ENCODE measurements at regions not wholly inside any gene's neighbourhood (a gene's known extent, or its start where the extent isn't known, plus 50 kb on each side); places are given as distances from the start of the nearest gene placed in this dataset.
A peak's percentile ranks its signal among the peaks of the same experiment; 100 is the strongest.

DNA sequence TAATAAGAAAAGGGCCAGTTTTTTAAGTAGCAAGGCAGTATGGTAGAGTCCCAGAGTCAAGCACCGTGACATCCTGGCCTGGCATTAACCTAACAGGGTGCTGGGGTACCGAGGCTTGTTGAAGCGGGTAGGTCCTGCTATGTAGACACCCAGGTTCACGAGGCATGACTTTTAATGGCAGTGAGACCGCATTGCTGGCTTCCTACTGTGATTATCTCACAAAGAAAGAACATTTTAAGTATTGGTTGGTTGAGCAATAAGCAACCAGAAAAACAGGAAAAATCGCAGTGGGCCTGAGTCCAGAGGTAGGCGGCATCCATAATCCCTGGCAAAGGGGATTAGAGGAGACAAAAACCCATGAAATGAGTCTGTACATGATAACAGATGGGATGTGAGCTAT lies 927.9 kb upstream of the ACVR2A start:
- FAIRE-seq (no peak), DNase-seq (peak in 2 of 5 donors; percentile 39 to 44)
- H3K4me1 ChIP-seq (ENCODE audit: control insufficient read depth in 2 of 3, insufficient read depth in 2 of 3, low read depth in 1 of 3, low read length in 3 of 3): no peaks in the 10 kb centered on the region
- intact Hi-C loops (cut with DNase I): loop anchor here (10.0 kb wide), 1 partner anchor 172 kb away; no protein-coding TSS in a partner anchor
- H3K9ac ChIP-seq (ENCODE audit: low read length in 3 of 3): no peak overlapping the region
- H3K36me3 ChIP-seq (ENCODE audit: control insufficient read depth in 2 of 3, insufficient read depth in 3 of 3, low read length in 3 of 3): no peaks in the 10 kb centered on the region
- no peak overlapping the region for H3K4me3 ChIP-seq (ENCODE audit: low read length in 3 of 3)
- TF ChIP-seq, protein P1, sequence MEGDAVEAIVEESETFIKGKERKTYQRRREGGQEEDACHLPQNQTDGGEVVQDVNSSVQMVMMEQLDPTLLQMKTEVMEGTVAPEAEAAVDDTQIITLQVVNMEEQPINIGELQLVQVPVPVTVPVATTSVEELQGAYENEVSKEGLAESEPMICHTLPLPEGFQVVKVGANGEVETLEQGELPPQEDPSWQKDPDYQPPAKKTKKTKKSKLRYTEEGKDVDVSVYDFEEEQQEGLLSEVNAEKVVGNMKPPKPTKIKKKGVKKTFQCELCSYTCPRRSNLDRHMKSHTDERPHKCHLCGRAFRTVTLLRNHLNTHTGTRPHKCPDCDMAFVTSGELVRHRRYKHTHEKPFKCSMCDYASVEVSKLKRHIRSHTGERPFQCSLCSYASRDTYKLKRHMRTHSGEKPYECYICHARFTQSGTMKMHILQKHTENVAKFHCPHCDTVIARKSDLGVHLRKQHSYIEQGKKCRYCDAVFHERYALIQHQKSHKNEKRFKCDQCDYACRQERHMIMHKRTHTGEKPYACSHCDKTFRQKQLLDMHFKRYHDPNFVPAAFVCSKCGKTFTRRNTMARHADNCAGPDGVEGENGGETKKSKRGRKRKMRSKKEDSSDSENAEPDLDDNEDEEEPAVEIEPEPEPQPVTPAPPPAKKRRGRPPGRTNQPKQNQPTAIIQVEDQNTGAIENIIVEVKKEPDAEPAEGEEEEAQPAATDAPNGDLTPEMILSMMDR (IDR thresholded peaks at IDR 0.05; ENCODE audit: borderline replicate concordance, extremely low read depth, insufficient read depth): no peak
- no peaks in the 10 kb centered on the region for H3K27me3 ChIP-seq (ENCODE audit: control insufficient read depth, insufficient read depth, low read length)
- H3K27ac ChIP-seq (ENCODE audit: low read depth in 2 of 2, low read length in 2 of 2): no peak overlapping the region
- no peaks in the 10 kb centered on the region for H3K9me3 ChIP-seq (ENCODE audit: control insufficient read depth in 2 of 3, insufficient read depth in 1 of 3, low read length in 3 of 3)

- no peak for FAIRE-seq
- H3K9me3 ChIP-seq (ENCODE audit: control insufficient read depth in 2 of 3, insufficient read depth in 1 of 3, low read length in 3 of 3): no peaks in the 10 kb centered on the region
- DNase-seq: no peak
- no peaks in the 10 kb centered on the region for H3K27me3 ChIP-seq (ENCODE audit: control insufficient read depth, insufficient read depth, low read length)
- no peak overlapping the region for H3K9ac ChIP-seq (ENCODE audit: low read length in 3 of 3)
- intact Hi-C loops (cut with DNase I): loop anchor here (10.0 kb wide), 1 partner anchor 169 kb away; no protein-coding TSS in a partner anchor
- H3K4me3 ChIP-seq (ENCODE audit: low read length in 3 of 3): no peak overlapping the region
- H3K36me3 ChIP-seq (ENCODE audit: control insufficient read depth in 2 of 3, insufficient read depth in 3 of 3, low read length in 3 of 3): no peaks in the 10 kb centered on the region
- no peak overlapping the region for H3K27ac ChIP-seq (ENCODE audit: low read depth in 2 of 2, low read length in 2 of 2)
- no peaks in the 10 kb centered on the region for H3K4me1 ChIP-seq (ENCODE audit: control insufficient read depth in 2 of 3, insufficient read depth in 2 of 3, low read depth in 1 of 3, low read length in 3 of 3)
- TF ChIP-seq, protein P1 (IDR thresholded peaks at IDR 0.05; ENCODE audit: borderline replicate concordance, extremely low read depth, insufficient read depth): no peak
Observed at GRCh38 chr2:146913476-146913875, 931.4 kb upstream of the ACVR2A start.

DNA sequence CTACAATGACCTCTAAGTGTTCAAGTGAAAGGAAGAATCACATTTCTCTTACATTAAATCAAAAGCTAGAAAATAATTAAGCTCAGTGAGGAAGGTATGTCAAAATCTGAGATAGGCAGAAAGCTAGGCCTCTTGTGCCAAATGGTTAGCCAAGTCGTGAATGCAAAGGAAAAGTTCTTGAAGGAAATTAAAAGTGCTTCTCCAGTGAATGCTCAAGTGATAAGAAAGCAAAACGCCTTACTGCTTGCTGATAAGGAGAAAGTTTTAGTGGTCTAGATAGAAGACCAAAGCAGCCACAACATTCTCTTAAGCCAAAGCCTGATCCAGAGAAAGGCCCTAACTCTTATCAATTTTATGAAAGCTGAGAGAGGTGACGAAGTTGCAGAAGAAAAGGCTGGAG lies 932.3 kb upstream of the ACVR2A start:
- Histone ChIP-seq H3K4me1 (ENCODE audit: control insufficient read depth in 2 of 3, insufficient read depth in 2 of 3, low read depth in 1 of 3, low read length in 3 of 3) (no peaks in the 10 kb centered on the region), H3K36me3 (ENCODE audit: control insufficient read depth in 2 of 3, insufficient read depth in 3 of 3, low read length in 3 of 3) (no peaks in the 10 kb centered on the region), H3K27me3 (ENCODE audit: control insufficient read depth, insufficient read depth, low read length) (no peaks in the 10 kb centered on the region), H3K9me3 (ENCODE audit: control insufficient read depth in 2 of 3, insufficient read depth in 1 of 3, low read length in 3 of 3) (no peaks in the 10 kb centered on the region), H3K4me3 (ENCODE audit: low read length in 3 of 3) (no peak overlapping the region), H3K27ac (ENCODE audit: low read depth in 2 of 2, low read length in 2 of 2) (no peak overlapping the region), H3K9ac (ENCODE audit: low read length in 3 of 3) (no peak overlapping the region)
- DNase-seq: no peak
- no peak for FAIRE-seq
- intact Hi-C loops (cut with DNase I): loop anchor here (10.0 kb wide), 1 partner anchor 168 kb away; no protein-coding TSS in a partner anchor
- TF ChIP-seq, protein P1 (IDR thresholded peaks at IDR 0.05; ENCODE audit: borderline replicate concordance, extremely low read depth, insufficient read depth): no peak

DNA sequence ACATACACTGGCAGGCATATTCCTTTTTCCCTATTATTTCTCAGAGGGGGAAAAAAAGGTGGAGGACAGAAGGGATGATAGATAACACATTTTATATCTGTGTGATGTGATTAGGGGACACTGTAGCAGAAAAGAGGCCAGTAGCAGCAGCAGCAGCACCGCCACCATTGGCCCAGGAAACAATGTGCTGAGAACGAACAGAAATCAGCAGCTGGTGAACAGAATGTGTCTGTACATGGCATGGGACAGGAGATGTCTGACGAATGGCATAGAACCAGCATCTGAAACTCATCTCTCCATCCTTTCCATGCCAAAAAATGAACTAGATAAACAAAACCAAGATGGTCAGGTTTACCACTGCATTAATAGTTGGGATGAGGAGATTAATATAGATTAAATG lies 936.1 kb upstream of the ACVR2A start:
- Histone ChIP-seq H3K27me3 (ENCODE audit: control insufficient read depth, insufficient read depth, low read length) (no peaks in the 10 kb centered on the region), H3K27ac (ENCODE audit: low read depth in 2 of 2, low read length in 2 of 2) (no peak overlapping the region), H3K4me3 (ENCODE audit: low read length in 3 of 3) (no peak overlapping the region), H3K36me3 (ENCODE audit: control insufficient read depth in 2 of 3, insufficient read depth in 3 of 3, low read length in 3 of 3) (no peaks in the 10 kb centered on the region), H3K4me1 (ENCODE audit: control insufficient read depth in 2 of 3, insufficient read depth in 2 of 3, low read depth in 1 of 3, low read length in 3 of 3) (no peaks in the 10 kb centered on the region), H3K9me3 (ENCODE audit: control insufficient read depth in 2 of 3, insufficient read depth in 1 of 3, low read length in 3 of 3) (no peaks in the 10 kb centered on the region), H3K9ac (ENCODE audit: low read length in 3 of 3) (no peak overlapping the region)
- DNase-seq: no peak
- TF ChIP-seq, protein P1 (IDR thresholded peaks at IDR 0.05; ENCODE audit: borderline replicate concordance, extremely low read depth, insufficient read depth): no peak
- intact Hi-C loops (cut with DNase I): no loop called here
- no peak for FAIRE-seq

Measured in kidney (tissue), 13 donors.